Activated CD4-positive, alpha-beta memory T cell treated with anti-CD3 and anti-CD28 coated beads, Interleukin-2, amount 10 ng/mL, durations not matched to agents 7 days and 5 days (primary cell): ENCODE measurements at regions not wholly inside any gene's neighbourhood (a gene's known extent, or its start where the extent isn't known, plus 50 kb on each side); places are given as distances from the start of the nearest gene placed in this dataset.

Experiments used
- CTCF ChIA-PET: fragments of 350-600 bp; sonication (Branson Sonifier 250); formaldehyde crosslinking; loops from one replicate; lab custom pipeline; 2021; ENCODE audit warnings: antibody characterized with exemption, inconsistent platforms; lab: Charles Lee
- POLR2A ChIA-PET: fragments of 350-600 bp; sonication (Branson Sonifier 250); formaldehyde crosslinking; loops from one replicate; lab custom pipeline; 2021; ENCODE audit warnings: antibody characterized with exemption; lab: Charles Lee
- DNase-seq: peaks from one replicate; pipeline ENCODE4 v3.0.0-alpha.2; 2020
- H3K27ac Mint-ChIP-seq: one replicate; pipeline ENCODE4 v1.8.0; 2021; ENCODE audit warnings: mild to moderate bottlenecking, mixed read lengths
- H3K27me3 Mint-ChIP-seq: one replicate; pipeline ENCODE4 v1.8.0; 2021; ENCODE audit warnings: mixed read lengths
- H3K36me3 Mint-ChIP-seq: one replicate; pipeline ENCODE4 v1.8.0; 2021; ENCODE audit warnings: low read depth, mixed read lengths
- H3K4me1 Mint-ChIP-seq: one replicate; pipeline ENCODE4 v1.8.0; 2021; ENCODE audit warnings: mixed read lengths
- H3K4me3 Mint-ChIP-seq: one replicate; pipeline ENCODE4 v1.8.0; 2021; ENCODE audit warnings: mild to moderate bottlenecking, mixed read lengths
- H3K9me3 Mint-ChIP-seq: one replicate; pipeline ENCODE4 v1.8.0; 2021; ENCODE audit warnings: mixed read lengths

- H3K36me3 Mint-ChIP-seq, result no peaks in the 10 kb centered on the region
- no peak for DNase-seq
- no peak overlapping the region for H3K4me3 Mint-ChIP-seq
- H3K4me1 Mint-ChIP-seq, result peaks cover 5% of the 10 kb centered on the region
- CTCF ChIA-PET, result no interaction called here
- H3K27me3 Mint-ChIP-seq, result peaks cover 19% of the 10 kb centered on the region
- H3K27ac Mint-ChIP-seq, result no peak overlapping the region
- no peaks in the 10 kb centered on the region for H3K9me3 Mint-ChIP-seq
- POLR2A ChIA-PET, result no interaction called here
These were observed 144.7 kb upstream of the FBXL4 start for GRCh38 chr6:99092461-99092860.

- CTCF ChIA-PET, result no interaction called here
- H3K27me3 Mint-ChIP-seq, result peaks cover 19% of the 10 kb centered on the region
- POLR2A ChIA-PET, result no interaction called here
These were observed 144.2 kb upstream of the FBXL4 start for GRCh38 chr6:99091985-99092384.

GRCh38 chr6:99080191-99080590, 132.4 kb upstream of the FBXL4 start:
- no peaks in the 10 kb centered on the region for H3K4me1 Mint-ChIP-seq
- DNase-seq, result no peak
- ChIA-PET CTCF (no interaction called here), POLR2A (no interaction called here)
- no peak overlapping the region for H3K27ac Mint-ChIP-seq
- H3K36me3 Mint-ChIP-seq, result no peaks in the 10 kb centered on the region
- no peaks in the 10 kb centered on the region for H3K9me3 Mint-ChIP-seq
- no peak overlapping the region for H3K4me3 Mint-ChIP-seq
- H3K27me3 Mint-ChIP-seq, result no peaks in the 10 kb centered on the region

More at GRCh38 chr6:99091985-99092384, 144.2 kb upstream of the FBXL4 start:
- H3K4me3 Mint-ChIP-seq, result no peak overlapping the region
- no peak for DNase-seq
- H3K36me3 Mint-ChIP-seq, result no peaks in the 10 kb centered on the region
- H3K9me3 Mint-ChIP-seq, result no peaks in the 10 kb centered on the region
- peaks cover 5% of the 10 kb centered on the region for H3K4me1 Mint-ChIP-seq
- H3K27ac Mint-ChIP-seq, result no peak overlapping the region

GRCh38 chr6:99079058-99079457, 131.3 kb upstream of the FBXL4 start:
- Mint-ChIP-seq H3K36me3 (no peaks in the 10 kb centered on the region), H3K4me3 (no peak overlapping the region), H3K4me1 (no peaks in the 10 kb centered on the region), H3K27ac (no peak overlapping the region), H3K9me3 (no peaks in the 10 kb centered on the region), H3K27me3 (peaks cover 3% of the 10 kb centered on the region)
- ChIA-PET CTCF (no interaction called here), POLR2A (no interaction called here)
- DNase-seq, result no peak

- H3K27ac Mint-ChIP-seq, result no peak overlapping the region
These were observed 125.5 kb upstream of the FBXL4 start for GRCh38 chr6:99073223-99073622.

GRCh38 chr6:99066044-99066443, 118.3 kb upstream of the FBXL4 start:
- Mint-ChIP-seq H3K4me3 (no peak overlapping the region), H3K27me3 (peaks cover 2% of the 10 kb centered on the region), H3K9me3 (no peaks in the 10 kb centered on the region), H3K36me3 (no peaks in the 10 kb centered on the region), H3K4me1 (no peaks in the 10 kb centered on the region), H3K27ac (no peak overlapping the region)
- CTCF ChIA-PET, result no interaction called here
- no peak for DNase-seq
- POLR2A ChIA-PET, result no interaction called here

More at GRCh38 chr6:99073223-99073622, 125.5 kb upstream of the FBXL4 start:
- ChIA-PET POLR2A (no interaction called here), CTCF (no interaction called here)
- Mint-ChIP-seq H3K9me3 (no peaks in the 10 kb centered on the region), H3K4me3 (no peak overlapping the region), H3K4me1 (no peaks in the 10 kb centered on the region), H3K36me3 (no peaks in the 10 kb centered on the region), H3K27me3 (peaks cover 5% of the 10 kb centered on the region)
- no peak for DNase-seq

GRCh38 chr6:99064834-99065233, 117.1 kb upstream of the FBXL4 start:
- no peaks in the 10 kb centered on the region for H3K36me3 Mint-ChIP-seq
- no peaks in the 10 kb centered on the region for H3K4me1 Mint-ChIP-seq
- ChIA-PET POLR2A (no interaction called here), CTCF (no interaction called here)
- no peak overlapping the region for H3K4me3 Mint-ChIP-seq
- H3K27ac Mint-ChIP-seq, result no peak overlapping the region
- no peak for DNase-seq
- H3K9me3 Mint-ChIP-seq, result no peaks in the 10 kb centered on the region
- H3K27me3 Mint-ChIP-seq, result peaks cover 2% of the 10 kb centered on the region

- H3K27me3 Mint-ChIP-seq, result peaks cover 6% of the 10 kb centered on the region
- H3K36me3 Mint-ChIP-seq, result no peaks in the 10 kb centered on the region
- H3K9me3 Mint-ChIP-seq, result no peaks in the 10 kb centered on the region
- CTCF ChIA-PET, result no interaction called here
- H3K27ac Mint-ChIP-seq, result no peak overlapping the region
- POLR2A ChIA-PET, result no interaction called here
- no peak for DNase-seq
- no peak overlapping the region for H3K4me3 Mint-ChIP-seq
- H3K4me1 Mint-ChIP-seq, result no peaks in the 10 kb centered on the region
These were observed 88.9 kb upstream of the FBXL4 start for GRCh38 chr6:99036672-99037071.

GRCh38 chr6:99032396-99032795, 84.7 kb upstream of the FBXL4 start:
- POLR2A ChIA-PET, result no interaction called here

GRCh38 chr6:99031957-99032356, 84.2 kb upstream of the FBXL4 start:
- no peak for DNase-seq
- CTCF ChIA-PET, result no interaction called here

More at GRCh38 chr6:99032396-99032795, 84.7 kb upstream of the FBXL4 start:
- no peak for DNase-seq
- no peak overlapping the region for H3K27ac Mint-ChIP-seq
- CTCF ChIA-PET, result no interaction called here
- H3K4me1 Mint-ChIP-seq, result no peaks in the 10 kb centered on the region
- H3K4me3 Mint-ChIP-seq, result no peak overlapping the region
- no peaks in the 10 kb centered on the region for H3K9me3 Mint-ChIP-seq
- H3K36me3 Mint-ChIP-seq, result no peaks in the 10 kb centered on the region
- peaks cover 3% of the 10 kb centered on the region for H3K27me3 Mint-ChIP-seq

GRCh38 chr6:99030915-99031314, 83.2 kb upstream of the FBXL4 start:
- ChIA-PET CTCF (no interaction called here), POLR2A (no interaction called here)
- H3K27me3 Mint-ChIP-seq, result peaks cover 3% of the 10 kb centered on the region
- H3K27ac Mint-ChIP-seq, result no peak overlapping the region
- H3K9me3 Mint-ChIP-seq, result peaks cover 9% of the 10 kb centered on the region
- no peak overlapping the region for H3K4me3 Mint-ChIP-seq
- H3K36me3 Mint-ChIP-seq, result no peaks in the 10 kb centered on the region
- DNase-seq, result no peak
- no peaks in the 10 kb centered on the region for H3K4me1 Mint-ChIP-seq

More at GRCh38 chr6:99031957-99032356, 84.2 kb upstream of the FBXL4 start:
- POLR2A ChIA-PET, result no interaction called here
- H3K27me3 Mint-ChIP-seq, result peaks cover 3% of the 10 kb centered on the region
- H3K4me1 Mint-ChIP-seq, result no peaks in the 10 kb centered on the region
- no peaks in the 10 kb centered on the region for H3K9me3 Mint-ChIP-seq
- no peaks in the 10 kb centered on the region for H3K36me3 Mint-ChIP-seq
- no peak overlapping the region for H3K27ac Mint-ChIP-seq
- H3K4me3 Mint-ChIP-seq, result no peak overlapping the region

- ChIA-PET CTCF (no interaction called here), POLR2A (no interaction called here)
- DNase-seq, result no peak
- Mint-ChIP-seq H3K9me3 (peaks cover 17% of the 10 kb centered on the region), H3K4me1 (no peaks in the 10 kb centered on the region), H3K36me3 (no peaks in the 10 kb centered on the region), H3K4me3 (no peak overlapping the region), H3K27me3 (no peaks in the 10 kb centered on the region), H3K27ac (no peak overlapping the region)
These were observed 78.4 kb upstream of the FBXL4 start for GRCh38 chr6:99026135-99026534.

GRCh38 chr6:99024089-99024488, 76.3 kb upstream of the FBXL4 start:
- no peaks in the 10 kb centered on the region for H3K27me3 Mint-ChIP-seq
- no peak overlapping the region for H3K4me3 Mint-ChIP-seq
- POLR2A ChIA-PET, result no interaction called here
- CTCF ChIA-PET, result no interaction called here
- no peak for DNase-seq
- peaks cover 17% of the 10 kb centered on the region for H3K9me3 Mint-ChIP-seq
- no peaks in the 10 kb centered on the region for H3K4me1 Mint-ChIP-seq
- no peaks in the 10 kb centered on the region for H3K36me3 Mint-ChIP-seq
- no peak overlapping the region for H3K27ac Mint-ChIP-seq

GRCh38 chr6:99022039-99022609, 74.4 kb upstream of the FBXL4 start:
- Mint-ChIP-seq H3K4me3 (no peak overlapping the region), H3K27me3 (no peaks in the 10 kb centered on the region), H3K27ac (no peak overlapping the region), H3K4me1 (no peaks in the 10 kb centered on the region), H3K36me3 (no peaks in the 10 kb centered on the region), H3K9me3 (peaks cover 17% of the 10 kb centered on the region)
- no peak for DNase-seq
- POLR2A ChIA-PET, result no interaction called here
- CTCF ChIA-PET, result no interaction called here
